ACC112 (cell line): ENCODE measurements at regions not wholly inside any gene's neighbourhood (a gene's known extent, or its start where the extent isn't known, plus 50 kb on each side); places are given as distances from the start of the nearest gene placed in this dataset.

Experiments used
- H2AFZ ChIP-seq: fragments of 200-600 bp; sonication (generic); one replicate; pipeline ENCODE4 v1.6.0; 2017; ENCODE audit warnings: antibody characterized with exemption, low read length; ENCODE audit not compliant: unreplicated experiment
- H3K27ac ChIP-seq: fragments of 200-600 bp; sonication (generic); 2 replicates; pipeline ENCODE4 v1.5.1; 2014; ENCODE audit warnings: low read depth, mild to moderate bottlenecking, antibody characterized with exemption, low read length, moderate library complexity
- H3K27me3 ChIP-seq: fragments of 200-600 bp; sonication (generic); 2 replicates; pipeline ENCODE4 v1.6.1; 2014; ENCODE audit warnings: mild to moderate bottlenecking, antibody characterized with exemption, low read length, moderate library complexity, mixed read lengths; ENCODE audit not compliant: insufficient read depth
- H3K36me3 ChIP-seq: fragments of 200-600 bp; sonication (generic); 2 replicates; pipeline ENCODE4 v1.6.1; 2016; ENCODE audit warnings: mild to moderate bottlenecking, antibody characterized with exemption, low read length, moderate library complexity, mixed read lengths; ENCODE audit not compliant: insufficient read depth
- H3K4me1 ChIP-seq: fragments of 200-600 bp; sonication (generic); one replicate; pipeline ENCODE4 v1.6.1; 2016; ENCODE audit warnings: low read length, mixed read lengths; ENCODE audit not compliant: insufficient read depth, unreplicated experiment, control insufficient read depth
- H3K4me3 ChIP-seq: fragments of 200-600 bp; sonication (generic); 2 replicates; pipeline ENCODE4 v1.5.1; 2014; ENCODE audit warnings: mild to moderate bottlenecking, low read depth, low read length
- H3K79me2 ChIP-seq: fragments of 200-600 bp; sonication (generic); one replicate; pipeline ENCODE4 v1.6.0; 2016; ENCODE audit warnings: low read length; ENCODE audit not compliant: control insufficient read depth, unreplicated experiment, insufficient read depth

DNA sequence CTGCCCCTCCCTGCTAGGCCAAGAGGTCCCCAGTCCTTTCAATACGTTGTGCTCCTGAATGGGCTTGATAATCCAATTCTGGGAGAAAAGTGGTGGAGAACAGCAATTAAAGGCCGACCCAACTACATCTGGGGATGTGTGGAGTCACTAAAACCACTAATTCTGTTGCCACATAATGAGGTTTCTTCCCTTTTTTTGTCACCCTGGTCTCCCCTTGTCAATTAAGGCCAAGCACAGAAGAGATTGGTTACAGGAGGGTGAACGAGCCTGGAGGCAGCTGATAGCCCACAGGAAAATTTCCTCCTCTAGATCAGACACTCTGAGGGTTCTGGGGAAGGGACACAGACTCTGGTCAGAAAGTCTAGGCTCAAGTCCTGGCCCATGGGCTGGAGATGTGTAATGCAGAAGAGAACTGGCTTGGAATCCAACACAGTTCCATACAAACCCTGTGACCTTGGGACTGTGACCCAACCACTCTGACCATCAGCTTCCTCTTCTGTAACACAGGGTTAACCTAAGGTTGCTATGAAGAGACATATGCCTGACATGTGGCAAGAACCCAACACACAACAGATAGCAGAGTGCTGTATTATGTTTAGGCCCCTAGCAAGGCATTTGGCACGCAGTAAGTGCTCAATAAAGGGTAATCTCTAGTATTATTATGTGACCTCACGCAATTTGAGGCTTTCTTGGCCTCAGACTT is 146.4 kb downstream of the CHST1 start:
- Histone ChIP-seq H3K36me3 (no peaks in the 10 kb centered on the region), H3K4me1 (no peaks in the 10 kb centered on the region), H3K79me2 (no peaks in the 10 kb centered on the region), H3K4me3 (no peak overlapping the region), H3K27ac (no peak overlapping the region), H3K27me3 (0 out of 2 replicates have a peak, but pooled peaks cover 5% of the 10 kb centered on the region), H2AFZ (no peak overlapping the region)

DNA sequence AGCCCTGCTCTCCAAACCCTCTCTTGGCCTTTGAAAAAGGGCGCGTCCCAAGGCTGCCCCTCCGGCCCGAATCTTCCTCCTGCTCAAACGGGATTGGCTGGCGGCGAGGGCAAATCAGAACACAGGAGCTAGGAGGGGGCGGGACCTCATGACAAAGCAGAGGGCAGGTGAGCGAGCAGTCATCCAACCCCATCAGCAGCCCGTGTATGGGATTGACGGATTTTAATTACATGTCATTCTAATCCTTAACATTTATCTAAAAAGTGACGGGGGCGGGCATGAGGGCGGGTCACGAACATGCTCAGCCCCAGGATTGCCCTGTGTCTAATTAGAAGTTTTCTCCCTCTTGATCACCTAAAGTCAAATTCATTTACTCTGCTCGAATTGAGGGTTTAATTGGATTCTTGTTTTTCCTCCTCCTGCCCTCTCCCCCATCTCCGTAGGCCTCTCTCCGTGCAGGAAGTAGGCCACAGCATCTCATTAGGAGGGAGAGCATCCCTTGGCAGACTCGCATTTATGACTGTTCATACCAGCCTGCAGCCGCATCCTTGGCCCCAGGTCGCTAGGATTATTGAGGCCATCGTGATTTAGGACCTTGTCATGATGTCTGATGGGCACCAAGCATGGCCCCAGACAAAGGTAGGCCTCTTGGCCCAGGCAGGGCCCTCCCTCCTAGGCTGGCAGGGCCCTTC is 147.1 kb downstream of the CHST1 start:
- H2AFZ ChIP-seq, result no peak overlapping the region
- H3K27ac ChIP-seq, result no peak overlapping the region
- H3K79me2 ChIP-seq, result no peaks in the 10 kb centered on the region
- H3K4me3 ChIP-seq, result no peak overlapping the region
- no peaks in the 10 kb centered on the region for H3K4me1 ChIP-seq
- no peaks in the 10 kb centered on the region for H3K36me3 ChIP-seq
- H3K27me3 ChIP-seq, result 0 out of 2 replicates have a peak, but pooled peaks cover 5% of the 10 kb centered on the region

GRCh38 chr11:45517171-45517770 is 148.2 kb downstream of the CHST1 start:
- no peaks in the 10 kb centered on the region for H3K79me2 ChIP-seq
- H3K4me3 ChIP-seq, result no peak overlapping the region
- H3K36me3 ChIP-seq, result no peaks in the 10 kb centered on the region
- no peaks in the 10 kb centered on the region for H3K4me1 ChIP-seq
- H2AFZ ChIP-seq, result no peak overlapping the region
- H3K27ac ChIP-seq, result no peak overlapping the region
- 0 out of 2 replicates have a peak, but pooled peaks cover 5% of the 10 kb centered on the region for H3K27me3 ChIP-seq

DNA sequence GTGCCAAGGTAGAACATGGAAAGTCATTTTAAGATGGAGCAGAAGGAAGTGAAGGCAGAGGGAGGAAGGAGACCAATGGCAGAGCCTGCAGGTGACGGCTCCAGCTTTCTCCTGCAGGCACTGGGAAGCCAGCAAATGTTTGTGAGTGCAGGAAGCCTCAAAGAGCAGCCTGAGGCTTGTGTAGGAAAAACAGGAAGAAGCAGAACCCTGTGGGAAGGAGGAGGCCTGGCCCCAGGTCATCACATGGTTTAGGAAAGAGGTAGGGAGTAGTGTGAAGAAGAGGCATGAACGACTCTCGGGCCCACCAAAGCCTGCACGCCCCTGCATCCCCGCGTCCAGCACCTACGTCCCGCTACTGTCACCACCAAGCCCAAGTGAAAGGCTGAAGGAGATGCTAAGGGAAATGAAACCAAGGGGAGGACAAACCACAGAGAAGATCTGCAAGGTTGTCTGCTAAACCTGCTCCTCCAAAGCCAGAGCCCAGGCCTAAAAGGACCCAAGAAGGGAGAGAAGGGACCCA is 151.5 kb downstream of the CHST1 start:
- Histone ChIP-seq H3K4me3 (no peak overlapping the region), H2AFZ (no peak overlapping the region), H3K4me1 (no peaks in the 10 kb centered on the region), H3K36me3 (no peaks in the 10 kb centered on the region), H3K27ac (no peak overlapping the region), H3K79me2 (no peaks in the 10 kb centered on the region), H3K27me3 (peaks cover 21% of the 10 kb centered on the region)

GRCh38 chr11:45512471-45513148 is 152.8 kb downstream of the CHST1 start:
- Histone ChIP-seq H2AFZ (no peak overlapping the region), H3K36me3 (no peaks in the 10 kb centered on the region), H3K27me3 (peaks cover 28% of the 10 kb centered on the region), H3K4me1 (no peaks in the 10 kb centered on the region), H3K27ac (no peak overlapping the region), H3K4me3 (no peak overlapping the region), H3K79me2 (no peaks in the 10 kb centered on the region)

GRCh38 chr11:45511566-45511965 is 153.9 kb downstream of the CHST1 start:
- Histone ChIP-seq H3K4me1 (no peaks in the 10 kb centered on the region), H3K27ac (no peak overlapping the region), H2AFZ (no peak overlapping the region), H3K4me3 (no peak overlapping the region), H3K36me3 (no peaks in the 10 kb centered on the region), H3K27me3 (peaks cover 28% of the 10 kb centered on the region), H3K79me2 (no peaks in the 10 kb centered on the region)

DNA sequence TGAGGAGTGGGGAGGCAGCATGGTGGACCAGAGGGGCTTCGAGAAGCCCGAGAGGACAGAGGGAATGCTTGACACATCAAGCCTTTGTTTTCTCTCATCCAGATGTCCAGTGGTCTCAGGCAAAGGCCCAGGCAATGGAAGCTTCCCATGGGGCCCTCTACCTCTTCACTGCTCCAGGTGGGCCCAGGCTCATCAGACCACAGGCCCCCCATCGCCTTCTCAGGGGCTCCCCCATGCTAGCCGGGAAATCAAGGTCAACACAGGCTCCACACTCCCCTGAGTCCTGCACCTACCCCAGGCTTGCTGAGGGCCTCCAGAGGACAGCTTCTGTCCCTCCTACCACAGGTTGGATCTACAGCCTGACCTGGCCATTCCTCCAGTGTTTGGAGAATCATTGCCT is 157.5 kb downstream of the CHST1 start:
- Histone ChIP-seq H3K27ac (no peak overlapping the region), H3K79me2 (no peaks in the 10 kb centered on the region), H3K27me3 (peaks cover 28% of the 10 kb centered on the region), H3K36me3 (no peaks in the 10 kb centered on the region), H3K4me3 (no peak overlapping the region), H3K4me1 (no peaks in the 10 kb centered on the region), H2AFZ (no peak overlapping the region)

GRCh38 chr11:45503311-45503710 is 162.1 kb downstream of the CHST1 start:
- Histone ChIP-seq H3K79me2 (no peaks in the 10 kb centered on the region), H3K27ac (no peak overlapping the region), H3K36me3 (no peaks in the 10 kb centered on the region), H3K4me1 (peaks cover 7% of the 10 kb centered on the region), H3K27me3 (peaks cover 16% of the 10 kb centered on the region), H3K4me3 (no peak overlapping the region), H2AFZ (no peak overlapping the region)

DNA sequence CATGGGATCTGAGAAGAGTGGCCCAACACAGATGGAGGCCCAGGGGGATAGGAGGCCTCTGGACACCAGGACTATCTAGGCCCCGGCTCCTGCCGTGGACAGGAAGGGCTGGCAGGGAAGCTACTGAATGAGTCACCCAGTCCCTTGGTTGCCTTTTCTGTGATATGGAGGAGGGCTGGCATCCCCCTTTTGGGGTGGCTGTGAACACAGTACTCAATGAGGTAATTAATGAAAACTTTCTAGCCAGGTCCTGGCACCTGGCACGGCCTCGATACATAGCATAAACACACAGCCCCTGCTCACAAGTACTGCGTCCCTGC is 163.2 kb downstream of the CHST1 start:
- no peak overlapping the region for H3K4me3 ChIP-seq
- H3K4me1 ChIP-seq, result peaks cover 7% of the 10 kb centered on the region
- no peak overlapping the region for H3K27ac ChIP-seq
- peaks cover 26% of the 10 kb centered on the region for H3K27me3 ChIP-seq
- no peaks in the 10 kb centered on the region for H3K36me3 ChIP-seq
- peak overlapping the region; percentile 32 for H2AFZ ChIP-seq
- H3K79me2 ChIP-seq, result no peaks in the 10 kb centered on the region

GRCh38 chr11:45501392-45502225 is 163.8 kb downstream of the CHST1 start:
- Histone ChIP-seq H3K4me3 (no peak overlapping the region), H3K4me1 (peaks cover 7% of the 10 kb centered on the region), H3K27ac (no peak overlapping the region), H2AFZ (peak overlapping the region; percentile 32), H3K79me2 (no peaks in the 10 kb centered on the region), H3K27me3 (peaks cover 32% of the 10 kb centered on the region), H3K36me3 (no peaks in the 10 kb centered on the region)
